HG03565 (cell line): ENCODE measurements at regions not wholly inside any gene's neighbourhood (a gene's known extent, or its start where the extent isn't known, plus 50 kb on each side); places are given as distances from the start of the nearest gene placed in this dataset.
"Not testable (repeated sequence)": the region's sequence is repeated elsewhere in the genome, so short reads cannot be mapped to it uniquely, and the experiment has no call there.

ENCODE experiments used
- ATAC-seq: cut with Tn5 transposase; IDR thresholded peaks from one replicate; pipeline ENCODE4 v1.9.1; 2021; ENCODE audit warnings: mild to moderate bottlenecking, moderate library complexity; ENCODE audit not compliant: unreplicated experiment

- ATAC-seq, result no peak
These were observed 98.0 kb downstream of the SYF2 start for GRCh38 chr1:25134307-25134706.

GRCh38 chr1:25131794-25132193, 100.5 kb downstream of the SYF2 start:
- no peak for ATAC-seq

- no peak for ATAC-seq
These were observed 101.4 kb downstream of the SYF2 start for GRCh38 chr1:25130895-25131294.

GRCh38 chr1:25129380-25129779, 102.9 kb downstream of the SYF2 start:
- no peak for ATAC-seq

- peak; percentile 43 for ATAC-seq
These were observed 104.1 kb downstream of the SYF2 start for GRCh38 chr1:25128121-25128621.

GRCh38 chr1:25126562-25126961, 105.7 kb downstream of the SYF2 start:
- no peak for ATAC-seq

GRCh38 chr1:25123551-25123950, 108.8 kb downstream of the SYF2 start:
- no peak for ATAC-seq

- no peak for ATAC-seq
These were observed 109.6 kb downstream of the SYF2 start for GRCh38 chr1:25122747-25123146.

GRCh38 chr1:25120281-25120680, 112.0 kb downstream of the SYF2 start:
- ATAC-seq, result no peak

- no peak for ATAC-seq
These were observed 113.8 kb downstream of the SYF2 start for GRCh38 chr1:25118546-25118945.

GRCh38 chr1:25117233-25117823, 115.0 kb downstream of the SYF2 start:
- no peak for ATAC-seq

- no peak for ATAC-seq
These were observed 115.5 kb downstream of the SYF2 start for GRCh38 chr1:25116832-25117231.

- not testable (repeated sequence) for ATAC-seq
These were observed 116.2 kb downstream of the SYF2 start for GRCh38 chr1:25116117-25116516.

GRCh38 chr1:25113731-25114130, 118.6 kb downstream of the SYF2 start:
- no peak for ATAC-seq

- no peak for ATAC-seq
These were observed 119.2 kb downstream of the SYF2 start for GRCh38 chr1:25113086-25113485.

GRCh38 chr1:25112400-25112799, 119.9 kb downstream of the SYF2 start:
- ATAC-seq, result no peak

- no peak for ATAC-seq
These were observed 120.6 kb downstream of the SYF2 start for GRCh38 chr1:25111706-25112105.

- ATAC-seq, result no peak
These were observed 121.8 kb downstream of the SYF2 start for GRCh38 chr1:25110485-25110884.

GRCh38 chr1:25110036-25110435, 122.3 kb downstream of the SYF2 start:
- no peak for ATAC-seq

- no peak for ATAC-seq
These were observed 122.8 kb downstream of the SYF2 start for GRCh38 chr1:25109531-25109951.

- ATAC-seq, result no peak
These were observed 124.7 kb downstream of the SYF2 start for GRCh38 chr1:25107643-25108010.

- no peak for ATAC-seq
These were observed 125.2 kb downstream of the SYF2 start for GRCh38 chr1:25106976-25107642.

GRCh38 chr1:25106352-25106751, 126.0 kb downstream of the SYF2 start:
- ATAC-seq, result no peak
